A549 (cell line): ENCODE measurements at regions not wholly inside any gene's neighbourhood (a gene's known extent, or its start where the extent isn't known, plus 50 kb on each side); places are given as distances from the start of the nearest gene placed in this dataset.

Experiments
- CEBPB ChIP-seq, 2 experiments: fragments of >200 bp in 1 of 2; sonication (Bioruptor Twin) in 1 of 2; formaldehyde crosslinking in 1 of 2; IDR thresholded peaks; 2 replicates each; pipeline ENCODE4 v1.6.1; 2012 to 2016
- CHD2 ChIP-seq: fragments of 150-350 bp; IDR thresholded peaks from 2 replicates; pipeline ENCODE4 v1.6.1; 2014; ENCODE audit warnings: low read length; ENCODE audit not compliant: partially characterized antibody
- EP300 ChIP-seq, 2 experiments: fragments of >200 bp; sonication (Bioruptor Twin); formaldehyde crosslinking; IDR thresholded peaks; 2 replicates in 1 of 2; 3 replicates in 1 of 2; pipeline ENCODE4 v1.6.1; 2016 to 2017
- MAX ChIP-seq: IDR thresholded peaks from 2 replicates; pipeline ENCODE4 v1.6.1; 2012

- TF ChIP-seq CEBPB (IDR thresholded peaks at IDR 0.05) (no peak), CHD2 (no peak), MAX (no peak), EP300 (IDR thresholded peaks at IDR 0.05) (no peak)
These were observed 1785.3 kb upstream of the CELF4 start for GRCh38 chr18:39350945-39351344.
